Ectodermal cell (in vitro differentiated cells): ENCODE measurements at regions not wholly inside any gene's neighbourhood (a gene's known extent, or its start where the extent isn't known, plus 50 kb on each side); places are given as distances from the start of the nearest gene placed in this dataset.
"Not testable (repeated sequence)": the region's sequence is repeated elsewhere in the genome, so short reads cannot be mapped to it uniquely, and the experiment has no call there.

ENCODE experiments used
- H3K27ac ChIP-seq: 2 replicates; pipeline ENCODE4 v1.7.0; 2013; ENCODE audit warnings: mild to moderate bottlenecking, low read depth, low read length; ENCODE audit not compliant: insufficient read depth, poor library complexity, severe bottlenecking
- H3K27me3 ChIP-seq: 2 replicates; pipeline ENCODE4 v1.7.0; 2013; ENCODE audit warnings: mild to moderate bottlenecking, low read length; ENCODE audit not compliant: insufficient read depth, control insufficient read depth, poor library complexity, severe bottlenecking
- H3K36me3 ChIP-seq: one replicate; pipeline ENCODE4 v1.7.0; 2013; ENCODE audit warnings: low read length; ENCODE audit not compliant: control insufficient read depth, insufficient read depth
- H3K4me1 ChIP-seq: one replicate; pipeline ENCODE4 v1.7.0; 2013; ENCODE audit warnings: low read length; ENCODE audit not compliant: control insufficient read depth, insufficient read depth
- H3K4me3 ChIP-seq: 2 replicates; pipeline ENCODE4 v1.7.0; 2013; ENCODE audit warnings: low read depth, low read length, control low read depth; ENCODE audit not compliant: insufficient read depth
- H3K9me3 ChIP-seq: 2 replicates; pipeline ENCODE4 v1.7.0; 2013; ENCODE audit warnings: mild to moderate bottlenecking, low read length, moderate library complexity; ENCODE audit not compliant: control insufficient read depth
- WGBS, 2 experiments: methylation state at CpG; one replicate each; pipeline ENCODE4 v1.1.7; 2013; ENCODE audit warnings: missing lambda C conversion rate in 2 of 2; 5-methylcytosine and 5-hydroxymethylcytosine counted together

DNA sequence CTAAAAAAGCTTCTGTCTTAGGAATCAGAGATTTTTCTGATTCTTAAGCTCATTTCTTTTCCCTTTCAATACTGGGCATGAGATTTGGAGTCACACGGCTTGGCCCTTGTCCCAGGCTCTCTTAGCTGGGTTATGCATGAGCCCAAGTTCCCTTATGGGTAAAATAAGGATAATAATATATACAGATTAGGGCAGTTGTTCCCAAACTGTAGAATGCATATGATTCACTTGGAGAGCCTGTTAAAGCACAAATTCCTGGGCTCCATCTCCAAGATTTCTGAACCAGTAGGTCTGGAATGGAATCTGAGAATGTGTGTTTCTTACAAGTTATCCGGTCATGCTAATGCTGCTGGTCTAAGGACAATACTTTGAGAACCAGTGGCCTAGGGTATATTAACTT is 154.0 kb downstream of the REEP3 start:
- Histone ChIP-seq H3K9me3 (no peaks in the 10 kb centered on the region), H3K36me3 (no peaks in the 10 kb centered on the region), H3K4me3 (no peak overlapping the region), H3K4me1 (peaks cover 8% of the 10 kb centered on the region), H3K27ac (no peak overlapping the region), H3K27me3 (no peaks in the 10 kb centered on the region)
- WGBS, 2 experiments: 84 to 97% methylated on average over 2 of the region's 2 CpGs

DNA sequence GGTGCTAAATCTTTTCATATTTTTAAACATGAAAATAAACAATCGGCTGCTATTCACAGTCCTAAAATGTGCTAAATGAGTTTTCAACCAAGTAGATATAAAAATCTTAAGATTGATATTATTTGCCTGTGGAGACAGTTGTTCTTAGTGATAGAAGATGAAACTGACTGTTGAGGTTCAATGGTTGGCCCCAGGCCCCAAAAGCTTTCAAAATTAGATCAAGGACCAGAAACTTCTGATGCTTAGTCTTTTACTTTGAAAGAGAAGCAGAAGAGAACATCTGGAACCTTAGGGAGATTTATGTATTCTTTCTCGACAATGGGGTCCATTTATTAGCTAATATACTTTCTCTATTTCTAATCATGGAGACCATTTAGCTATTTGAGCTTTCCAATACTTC is 155.8 kb downstream of the REEP3 start:
- no peaks in the 10 kb centered on the region for H3K4me1 ChIP-seq
- H3K4me3 ChIP-seq: no peak overlapping the region
- H3K27ac ChIP-seq: no peak overlapping the region
- H3K27me3 ChIP-seq: no peaks in the 10 kb centered on the region
- no peaks in the 10 kb centered on the region for H3K9me3 ChIP-seq
- no peaks in the 10 kb centered on the region for H3K36me3 ChIP-seq
- 93 to 100% methylated on average over 2 of the region's 2 CpGs for WGBS, 2 experiments

DNA sequence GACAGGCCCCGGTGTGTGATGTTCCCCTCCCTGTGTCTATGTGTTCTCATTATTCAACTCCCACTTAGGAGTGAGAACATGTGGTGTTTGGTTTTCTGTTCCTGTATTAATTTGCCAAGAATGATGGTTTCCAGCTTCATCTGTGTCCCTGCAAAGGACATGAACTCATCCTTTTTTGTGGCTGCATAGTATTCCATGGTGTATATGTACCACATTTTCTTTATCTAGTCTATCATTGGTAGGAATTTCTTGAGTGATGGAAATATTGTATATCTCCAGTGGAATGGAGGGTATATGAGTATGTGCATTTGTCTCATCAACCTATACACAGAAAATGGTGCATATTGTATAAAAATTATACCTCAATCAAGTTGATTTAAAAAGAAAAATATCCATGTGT is 159.3 kb downstream of the REEP3 start:
- H3K36me3 ChIP-seq, H3K9me3 ChIP-seq, H3K4me3 ChIP-seq, H3K27me3 ChIP-seq, H3K4me1 ChIP-seq, H3K27ac ChIP-seq: not testable (repeated sequence)
- WGBS, 2 experiments: 100% methylated on average over 1 of the region's 1 CpG

DNA sequence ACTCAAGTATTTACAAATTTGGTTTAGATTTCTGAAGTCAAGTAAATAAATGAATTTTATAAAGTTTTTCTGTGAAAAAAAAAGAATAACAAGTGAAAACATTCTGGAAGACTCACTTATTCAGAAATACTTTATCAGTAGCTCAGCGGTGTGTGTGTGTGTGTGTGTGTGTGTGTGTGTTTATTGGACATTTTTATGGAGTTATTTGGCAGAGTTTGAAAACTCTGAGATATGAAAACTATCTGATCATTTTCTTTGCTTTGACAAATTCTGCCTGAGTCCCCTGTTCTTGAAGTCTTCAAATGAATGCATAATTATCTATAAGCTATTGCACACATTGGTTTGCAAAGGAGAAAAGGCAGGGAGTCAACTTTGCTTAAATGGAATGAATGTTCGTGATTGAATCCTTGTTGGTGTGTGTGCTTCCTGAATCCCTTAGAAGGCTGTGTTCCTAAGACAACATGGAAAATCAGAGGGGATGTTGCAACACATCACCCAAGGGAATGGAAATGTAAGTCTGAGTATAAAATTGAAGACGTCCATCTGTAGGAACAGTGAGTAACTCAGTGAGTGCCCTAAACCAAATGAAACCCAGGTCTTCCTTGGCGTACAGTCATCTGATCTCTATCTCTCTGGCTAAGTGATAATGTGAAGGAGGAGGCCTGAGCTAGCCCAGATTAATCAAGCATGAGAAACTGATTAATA is 160.9 kb downstream of the REEP3 start:
- 92 to 94% methylated on average over 4 of the region's 4 CpGs for WGBS, 2 experiments
- Histone ChIP-seq H3K36me3 (no peaks in the 10 kb centered on the region), H3K27ac (no peak overlapping the region), H3K27me3 (no peaks in the 10 kb centered on the region), H3K9me3 (no peaks in the 10 kb centered on the region), H3K4me1 (no peaks in the 10 kb centered on the region), H3K4me3 (no peak overlapping the region)

DNA sequence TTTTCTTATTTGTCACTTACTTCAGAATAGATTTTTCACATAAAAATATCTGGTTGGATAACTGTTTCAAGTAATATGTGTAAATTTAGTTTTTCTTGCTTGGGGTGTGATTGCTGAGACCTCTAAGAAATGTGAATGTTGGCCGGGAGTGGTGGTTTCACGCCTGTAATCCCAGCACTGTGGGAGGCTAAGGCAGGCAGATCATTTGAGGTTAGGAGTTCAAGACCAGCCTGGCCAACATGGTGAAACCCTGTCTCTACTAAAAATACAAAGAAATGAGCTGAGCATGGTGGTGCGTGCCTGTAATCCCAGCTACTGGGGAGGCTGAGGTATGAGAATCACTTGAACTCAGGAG is 161.5 kb downstream of the REEP3 start:
- WGBS, 2 experiments: 93 to 94% methylated on average over 3 of the region's 3 CpGs
- H3K36me3 ChIP-seq, H3K9me3 ChIP-seq, H3K27me3 ChIP-seq, H3K27ac ChIP-seq, H3K4me1 ChIP-seq, H3K4me3 ChIP-seq: not testable (repeated sequence)

DNA sequence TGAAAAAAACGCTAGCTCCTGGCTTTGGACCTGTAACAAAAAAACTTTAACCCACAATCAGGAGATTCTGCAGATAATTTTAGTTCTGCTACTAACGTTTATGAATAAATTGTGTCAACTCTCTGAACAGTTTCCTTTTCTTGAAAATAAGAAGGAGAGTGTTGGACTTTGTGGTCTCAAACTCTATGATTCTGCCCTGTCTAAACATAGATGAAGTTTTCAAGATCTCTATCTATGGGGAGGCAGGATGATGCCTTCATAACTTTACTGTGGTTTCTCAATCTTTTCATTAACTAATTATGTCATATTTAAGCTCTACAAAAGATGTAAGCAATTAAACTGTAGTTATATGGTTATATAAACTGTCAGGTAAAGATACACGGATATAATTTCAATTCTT is 162.0 kb downstream of the REEP3 start:
- Histone ChIP-seq H3K9me3 (no peaks in the 10 kb centered on the region), H3K36me3 (no peaks in the 10 kb centered on the region), H3K27ac (no peak overlapping the region), H3K27me3 (no peaks in the 10 kb centered on the region), H3K4me3 (no peak overlapping the region), H3K4me1 (no peaks in the 10 kb centered on the region)
- 90 to 93% methylated on average over 3 of the region's 3 CpGs for WGBS, 2 experiments

DNA sequence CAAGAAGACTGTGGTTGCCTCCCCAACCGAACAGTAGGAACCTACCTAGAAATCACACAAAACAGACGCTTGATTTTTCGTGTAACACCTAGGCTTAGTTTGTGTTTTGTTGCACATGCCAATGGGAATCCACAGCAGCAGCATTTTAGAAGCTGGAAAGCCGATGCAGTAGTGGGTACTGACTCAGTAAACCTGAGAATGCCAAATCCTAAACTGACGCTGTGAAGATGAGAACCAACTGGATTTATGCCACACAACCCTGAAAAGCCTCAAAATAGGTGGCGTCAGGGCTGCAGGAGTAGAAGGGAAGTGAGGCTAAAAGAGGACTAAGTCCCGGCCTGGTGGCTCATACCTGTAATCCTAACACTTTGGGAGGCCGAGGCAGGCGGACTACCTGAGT is 162.5 kb downstream of the REEP3 start:
- no peaks in the 10 kb centered on the region for H3K9me3 ChIP-seq
- 94% methylated on average over 9 of the region's 9 CpGs for WGBS, 2 experiments
- H3K4me1 ChIP-seq: no peaks in the 10 kb centered on the region
- no peaks in the 10 kb centered on the region for H3K27me3 ChIP-seq
- no peak overlapping the region for H3K4me3 ChIP-seq
- H3K36me3 ChIP-seq: no peaks in the 10 kb centered on the region
- no peak overlapping the region for H3K27ac ChIP-seq

DNA sequence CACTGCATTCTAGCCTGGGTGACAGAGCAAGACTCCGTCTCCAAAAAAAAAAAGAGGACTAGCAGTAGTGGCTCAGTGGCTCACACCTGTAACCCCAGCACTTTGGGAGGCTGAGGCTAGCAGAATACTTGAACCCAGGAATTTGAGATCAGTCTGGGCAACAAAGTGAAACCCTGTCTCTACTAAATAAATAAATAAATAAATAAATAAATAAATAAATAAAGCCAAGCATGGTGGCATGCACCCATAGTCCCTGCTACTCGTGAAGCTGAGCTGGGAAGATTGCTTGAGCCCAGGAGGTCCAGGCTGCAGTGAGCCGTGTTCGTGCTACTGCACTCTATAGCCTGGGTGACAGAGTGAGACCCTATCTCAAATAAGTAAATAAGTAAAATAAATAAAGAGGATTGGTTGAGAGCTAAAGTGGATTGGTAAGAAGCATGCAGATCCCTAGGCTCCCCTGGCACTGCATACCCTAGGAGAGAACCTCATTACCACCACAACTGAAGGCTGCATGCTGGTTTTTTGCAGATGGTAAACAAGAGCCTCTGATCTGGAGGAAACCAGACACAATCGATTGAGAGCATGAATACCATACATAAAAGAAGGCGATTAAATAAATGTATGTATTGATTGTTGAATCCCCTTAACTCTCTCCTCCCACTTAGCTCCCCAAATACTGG is 163.2 kb downstream of the REEP3 start:
- 91% methylated on average over 4 of the region's 6 CpGs for WGBS, 2 experiments
- no peaks in the 10 kb centered on the region for H3K4me1 ChIP-seq
- no peaks in the 10 kb centered on the region for H3K27me3 ChIP-seq
- no peak overlapping the region for H3K4me3 ChIP-seq
- no peak overlapping the region for H3K27ac ChIP-seq
- H3K9me3 ChIP-seq: no peaks in the 10 kb centered on the region
- H3K36me3 ChIP-seq: no peaks in the 10 kb centered on the region

DNA sequence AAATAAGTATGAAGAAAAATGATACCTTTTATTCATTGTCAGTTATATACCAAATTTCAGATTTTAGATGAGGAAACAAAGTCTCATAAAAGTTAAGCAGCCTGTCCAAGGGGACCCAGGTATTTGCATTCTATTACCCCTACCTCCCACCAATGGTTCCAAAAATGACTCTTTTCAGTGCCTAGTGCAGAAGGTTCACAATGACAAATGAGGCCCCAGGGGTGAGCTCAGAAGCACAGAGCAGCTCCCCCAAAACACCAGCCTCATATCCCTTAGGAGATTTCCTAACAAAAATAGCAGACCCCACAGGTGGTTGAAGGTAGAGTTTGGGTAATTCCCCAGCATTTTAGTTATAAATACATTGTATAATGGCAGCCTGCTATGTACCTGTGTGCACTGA is 168.6 kb downstream of the REEP3 start:
- H3K4me1 ChIP-seq: no peaks in the 10 kb centered on the region
- no peaks in the 10 kb centered on the region for H3K27me3 ChIP-seq
- no peak overlapping the region for H3K4me3 ChIP-seq

DNA sequence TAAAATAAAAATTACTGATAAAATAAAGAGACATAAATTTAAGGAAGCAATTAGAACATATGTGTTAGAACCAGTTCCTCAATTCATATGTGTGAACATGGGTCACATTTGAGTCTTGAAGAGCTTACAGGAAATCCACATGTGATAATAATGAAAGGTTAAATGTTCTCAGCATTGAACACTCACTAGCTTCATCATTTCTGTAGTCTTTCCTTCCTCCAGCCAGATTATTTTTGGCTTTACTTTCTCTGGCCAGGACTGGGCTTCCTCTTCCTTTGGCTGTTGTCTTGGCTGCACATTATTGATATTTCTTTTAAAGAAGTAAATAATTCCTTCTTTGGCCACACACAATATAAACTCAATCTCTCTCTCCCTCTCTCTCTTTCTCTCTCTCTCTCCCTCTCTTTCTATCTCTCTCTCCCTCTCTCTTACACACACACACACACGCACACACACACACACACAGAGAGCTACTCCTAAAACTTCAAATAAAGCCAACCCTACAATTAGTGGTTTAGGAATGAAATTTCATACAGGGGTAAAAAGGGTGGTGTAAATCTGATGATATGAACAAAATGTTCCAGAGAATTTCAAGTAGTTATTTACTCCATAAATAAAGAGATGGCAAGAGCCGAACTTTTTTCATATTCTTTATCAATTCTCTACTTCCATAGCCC is 171.2 kb downstream of the REEP3 start:
- H3K27me3 ChIP-seq: no peaks in the 10 kb centered on the region
- H3K36me3 ChIP-seq: no peaks in the 10 kb centered on the region
- H3K9me3 ChIP-seq: no peaks in the 10 kb centered on the region
- no peaks in the 10 kb centered on the region for H3K4me1 ChIP-seq
- no peak overlapping the region for H3K4me3 ChIP-seq
- WGBS, 2 experiments: no CpG with 5 or more reads among the region's 2 CpGs
- H3K27ac ChIP-seq: no peak overlapping the region

More for the DNA sequence above, 168.6 kb downstream of the REEP3 start:
- Histone ChIP-seq H3K27ac (no peak overlapping the region), H3K9me3 (no peaks in the 10 kb centered on the region), H3K36me3 (no peaks in the 10 kb centered on the region)
